ENCODE measurements at regions not wholly inside any gene's neighbourhood (a gene's known extent, or its start where the extent isn't known, plus 50 kb on each side); places are given as distances from the start of the nearest gene placed in this dataset.

GRCh38 chr7:155896531-155897263, 84.4 kb upstream of the SHH start:
- no peak for DNase-seq

GRCh38 chr7:155893664-155894063, 81.4 kb upstream of the SHH start:
- no peak for DNase-seq

- DNase-seq, result no peak
Measured at GRCh38 chr7:155893176-155893575, 80.9 kb upstream of the SHH start.

GRCh38 chr7:155889636-155890511, 77.6 kb upstream of the SHH start:
- no peak for DNase-seq

- no peak for DNase-seq
Measured at GRCh38 chr7:155887174-155887525, 74.9 kb upstream of the SHH start.

- no peak for DNase-seq
Measured at GRCh38 chr7:155886391-155887173, 74.3 kb upstream of the SHH start.

GRCh38 chr7:155885167-155886155, 73.2 kb upstream of the SHH start:
- DNase-seq, result no peak

- no peak for DNase-seq
Measured at GRCh38 chr7:155884225-155885166, 72.2 kb upstream of the SHH start.

GRCh38 chr7:155883491-155884224, 71.4 kb upstream of the SHH start:
- DNase-seq, result no peak

- DNase-seq, result no peak
Measured at GRCh38 chr7:155882596-155882995, 70.3 kb upstream of the SHH start.

- DNase-seq, result no peak
Measured at GRCh38 chr7:155881471-155882350, 69.4 kb upstream of the SHH start.

- no peak for DNase-seq
Measured at GRCh38 chr7:155880721-155881120, 68.5 kb upstream of the SHH start.

- no peak for DNase-seq
Measured at GRCh38 chr7:155879592-155879991, 67.3 kb upstream of the SHH start.

GRCh38 chr7:155878674-155879073, 66.4 kb upstream of the SHH start:
- DNase-seq, result no peak

- DNase-seq, result no peak
Measured at GRCh38 chr7:155878250-155878649, 66.0 kb upstream of the SHH start.

GRCh38 chr7:155877167-155877566, 64.9 kb upstream of the SHH start:
- DNase-seq, result no peak

GRCh38 chr7:155874411-155874810, 62.1 kb upstream of the SHH start:
- DNase-seq, result no peak

GRCh38 chr7:155874010-155874409, 61.7 kb upstream of the SHH start:
- DNase-seq, result no peak

GRCh38 chr7:155872678-155873369, 60.6 kb upstream of the SHH start:
- DNase-seq, result no peak
